Nephron (organoid): ENCODE measurements at regions not wholly inside any gene's neighbourhood (a gene's known extent, or its start where the extent isn't known, plus 50 kb on each side); places are given as distances from the start of the nearest gene placed in this dataset.

Source experiments
- H3K27ac Mint-ChIP-seq, 3 experiments: 2 replicates each; pipeline ENCODE4 v1.8.0; 2020; ENCODE audit warnings: mixed read lengths in 3 of 3, mild to moderate bottlenecking in 2 of 3, moderate library complexity in 1 of 3
- H3K27me3 Mint-ChIP-seq: 2 replicates; pipeline ENCODE4 v1.8.0; 2021; ENCODE audit warnings: low read depth, mild to moderate bottlenecking, moderate library complexity, mixed read lengths
- H3K36me3 Mint-ChIP-seq: 2 replicates; pipeline ENCODE4 v1.8.0; 2020; ENCODE audit warnings: low read depth, mixed read lengths
- H3K4me1 Mint-ChIP-seq: 2 replicates; pipeline ENCODE4 v1.8.0; 2020; ENCODE audit warnings: mixed read lengths
- H3K4me3 Mint-ChIP-seq, 3 experiments: 2 replicates each; pipeline ENCODE4 v1.8.0; 2020; ENCODE audit warnings: mild to moderate bottlenecking in 3 of 3, mixed read lengths in 3 of 3, moderate library complexity in 2 of 3
- H3K9me3 Mint-ChIP-seq: 2 replicates; pipeline ENCODE4 v1.8.0; 2020; ENCODE audit warnings: mixed read lengths
- CTCF ChIP-seq, 3 experiments: fragments of 200-600 bp; sonication (generic); IDR thresholded peaks; one replicate each; pipeline ENCODE4 v1.5.0; 2021; ENCODE audit warnings: antibody characterized with exemption in 3 of 3; ENCODE audit not compliant: unreplicated experiment in 3 of 3

DNA sequence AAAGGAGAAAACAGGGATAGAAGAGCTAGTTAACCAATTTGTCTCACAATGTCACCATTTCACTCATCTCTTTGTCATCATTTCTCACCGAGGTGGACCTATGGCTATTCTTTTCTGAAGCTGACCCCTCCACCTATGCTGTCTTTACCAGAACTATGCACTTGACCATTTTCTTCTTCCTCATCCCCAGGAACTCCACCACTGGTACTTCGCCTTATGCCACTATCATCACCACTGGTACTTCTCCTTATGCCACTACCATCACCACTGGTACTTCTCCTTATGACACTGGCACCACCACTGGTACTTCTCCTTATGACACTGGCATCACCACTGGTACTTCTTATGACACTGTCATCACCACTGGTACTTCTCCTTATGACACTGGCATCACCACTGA, 745.8 kb upstream of the CHAC2 start:
- peaks cover 11% of the 10 kb centered on the region for H3K4me1 Mint-ChIP-seq
- H3K9me3 Mint-ChIP-seq, result no peaks in the 10 kb centered on the region
- no peak overlapping the region for H3K27ac Mint-ChIP-seq
- no peaks in the 10 kb centered on the region for H3K27me3 Mint-ChIP-seq
- no peaks in the 10 kb centered on the region for H3K36me3 Mint-ChIP-seq
- no peak overlapping the region for H3K4me3 Mint-ChIP-seq
- no peak for TF ChIP-seq CTCF (IDR thresholded peaks at IDR 0.05; ENCODE audit: unreplicated experiment in 3 of 3)

- Mint-ChIP-seq H3K4me1 (peaks cover 11% of the 10 kb centered on the region), H3K9me3 (no peaks in the 10 kb centered on the region), H3K36me3 (no peaks in the 10 kb centered on the region), H3K27ac (peak overlapping the region in 1 of 3 experiments; percentile 19), H3K4me3 (no peak overlapping the region), H3K27me3 (no peaks in the 10 kb centered on the region)
- TF ChIP-seq CTCF (IDR thresholded peaks at IDR 0.05; ENCODE audit: unreplicated experiment in 3 of 3), result no peak
Observed at GRCh38 chr2:53021292-53021691, 746.3 kb upstream of the CHAC2 start.

GRCh38 chr2:53018825-53019425, 748.7 kb upstream of the CHAC2 start:
- Mint-ChIP-seq H3K27me3 (no peaks in the 10 kb centered on the region), H3K4me1 (peaks cover 11% of the 10 kb centered on the region), H3K36me3 (no peaks in the 10 kb centered on the region), H3K27ac (peak overlapping the region in 2 of 3 experiments; percentile 9 to 28), H3K9me3 (no peaks in the 10 kb centered on the region), H3K4me3 (no peak overlapping the region)
- TF ChIP-seq CTCF (IDR thresholded peaks at IDR 0.05; ENCODE audit: unreplicated experiment in 3 of 3), result peak; percentile 28 to 51 (median 41)

DNA sequence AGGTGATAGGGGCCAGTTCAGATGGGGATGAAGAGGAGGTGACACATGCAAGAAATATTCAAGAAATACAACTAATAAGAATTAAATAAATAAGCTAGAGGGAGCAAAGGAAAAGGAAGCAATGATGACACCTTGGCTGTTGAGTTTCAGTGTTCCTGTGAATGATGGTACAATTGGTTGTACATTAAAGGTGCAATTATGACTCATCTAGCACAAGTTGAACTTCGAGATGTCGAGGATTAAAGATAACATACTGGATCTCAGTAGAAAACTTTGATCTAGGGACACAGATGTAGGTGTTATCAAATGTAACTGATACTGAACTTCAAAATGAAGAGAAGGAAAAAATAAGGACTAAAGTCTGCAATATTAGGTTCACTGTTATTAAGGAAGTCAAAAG, 760.6 kb upstream of the CHAC2 start:
- Mint-ChIP-seq H3K9me3 (no peaks in the 10 kb centered on the region), H3K27me3 (no peaks in the 10 kb centered on the region), H3K4me3 (no peak overlapping the region), H3K27ac (no peak overlapping the region), H3K36me3 (no peaks in the 10 kb centered on the region), H3K4me1 (no peaks in the 10 kb centered on the region)
- TF ChIP-seq CTCF (IDR thresholded peaks at IDR 0.05; ENCODE audit: unreplicated experiment in 3 of 3), result no peak

GRCh38 chr2:53004413-53004812, 763.2 kb upstream of the CHAC2 start:
- Mint-ChIP-seq H3K27ac (no peak overlapping the region), H3K27me3 (no peaks in the 10 kb centered on the region), H3K4me1 (no peaks in the 10 kb centered on the region), H3K4me3 (no peak overlapping the region), H3K36me3 (no peaks in the 10 kb centered on the region), H3K9me3 (no peaks in the 10 kb centered on the region)
- TF ChIP-seq CTCF (IDR thresholded peaks at IDR 0.05; ENCODE audit: unreplicated experiment in 3 of 3), result no peak

DNA sequence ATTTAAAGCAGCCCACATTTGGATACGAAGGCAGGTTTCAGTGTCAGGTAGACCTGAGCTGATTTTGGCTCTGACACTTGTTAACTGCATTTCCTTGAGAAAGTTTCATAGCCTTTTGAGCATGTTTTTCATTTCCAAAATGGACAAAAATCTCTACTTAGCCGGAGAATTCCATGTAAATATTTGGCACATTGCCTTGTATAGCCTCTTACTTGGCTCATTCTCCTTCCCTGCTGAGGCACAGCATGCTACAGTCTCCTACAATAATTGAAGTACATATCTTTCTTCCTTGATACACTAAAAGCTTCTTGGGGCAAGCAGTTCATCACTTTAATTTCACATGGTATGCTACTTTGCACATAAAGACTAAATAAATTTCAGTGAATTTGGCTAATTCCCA, 772.2 kb upstream of the CHAC2 start:
- Mint-ChIP-seq H3K27me3 (no peaks in the 10 kb centered on the region), H3K4me3 (no peak overlapping the region), H3K36me3 (no peaks in the 10 kb centered on the region), H3K27ac (peak overlapping the region in 1 of 3 experiments; percentile 0), H3K4me1 (peaks cover 4% of the 10 kb centered on the region), H3K9me3 (peaks cover 8% of the 10 kb centered on the region)
- TF ChIP-seq CTCF (IDR thresholded peaks at IDR 0.05; ENCODE audit: unreplicated experiment in 3 of 3), result no peak
